ENCODE measurements at regions not wholly inside any gene's neighbourhood (a gene's known extent, or its start where the extent isn't known, plus 50 kb on each side); places are given as distances from the start of the nearest gene placed in this dataset.

GRCh38 chr12:107528731-107529365 lies 156.8 kb upstream of the PWP1 start:
- no peak for TF ChIP-seq CTCF (IDR thresholded peaks at IDR 0.05)
- no peak for TF ChIP-seq POLR2A (IDR thresholded peaks at IDR 0.05)
